HG03575 (cell line): ENCODE measurements at regions not wholly inside any gene's neighbourhood (a gene's known extent, or its start where the extent isn't known, plus 50 kb on each side); places are given as distances from the start of the nearest gene placed in this dataset.
"Not testable (repeated sequence)": the region's sequence is repeated elsewhere in the genome, so short reads cannot be mapped to it uniquely, and the experiment has no call there.

ENCODE experiments used
- ATAC-seq: cut with Tn5 transposase; IDR thresholded peaks from one replicate; pipeline ENCODE4 v1.9.1; 2021; ENCODE audit not compliant: unreplicated experiment, insufficient number of reproducible peaks, low FRiP score; ENCODE audit errors: extremely low read depth

GRCh38 chr2:22156661-22157060 is 1032.9 kb downstream of the TDRD15 start:
- ATAC-seq: not testable (repeated sequence)

DNA sequence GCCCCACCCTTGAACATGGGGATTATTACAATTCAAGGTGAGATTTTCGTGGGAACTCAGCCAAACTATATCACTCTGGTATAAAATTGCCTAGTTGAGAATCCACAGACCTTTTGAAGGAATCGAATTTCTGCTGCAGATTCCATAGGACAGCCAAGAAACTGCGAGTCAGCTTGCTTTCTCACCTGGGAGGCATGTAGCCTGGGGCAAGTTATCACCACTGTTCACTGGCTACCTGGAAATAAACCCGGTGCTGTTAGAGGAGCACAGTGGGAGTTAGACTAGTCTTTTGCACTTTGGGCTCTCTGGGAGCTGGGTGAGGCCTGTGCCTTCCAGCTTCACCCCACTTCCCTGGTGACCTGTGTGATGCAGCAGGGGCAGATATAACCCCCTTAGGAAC is 1043.5 kb downstream of the TDRD15 start:
- ATAC-seq: no peak

- ATAC-seq: no peak
Measured at GRCh38 chr2:22175003-22175402, 1051.2 kb downstream of the TDRD15 start.

DNA sequence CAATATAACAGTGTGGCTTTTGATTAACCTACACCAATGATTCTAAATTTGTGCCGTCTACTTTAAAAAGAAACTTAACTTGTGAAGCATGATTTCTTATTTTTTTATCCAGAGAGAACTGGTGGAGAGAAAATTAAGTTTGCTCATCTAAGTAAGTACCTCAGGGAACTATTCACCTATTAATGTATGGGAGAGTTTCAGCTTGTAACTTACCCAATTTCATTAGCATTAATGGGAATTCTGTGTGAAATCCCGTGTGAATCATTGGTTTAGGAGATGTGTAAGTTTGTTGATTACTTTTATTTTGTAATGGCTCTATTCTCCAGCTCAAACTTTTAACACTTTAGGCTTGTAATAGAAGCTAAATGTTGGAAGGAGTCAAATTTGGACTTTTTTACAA is 1061.5 kb downstream of the TDRD15 start:
- no peak for ATAC-seq

DNA sequence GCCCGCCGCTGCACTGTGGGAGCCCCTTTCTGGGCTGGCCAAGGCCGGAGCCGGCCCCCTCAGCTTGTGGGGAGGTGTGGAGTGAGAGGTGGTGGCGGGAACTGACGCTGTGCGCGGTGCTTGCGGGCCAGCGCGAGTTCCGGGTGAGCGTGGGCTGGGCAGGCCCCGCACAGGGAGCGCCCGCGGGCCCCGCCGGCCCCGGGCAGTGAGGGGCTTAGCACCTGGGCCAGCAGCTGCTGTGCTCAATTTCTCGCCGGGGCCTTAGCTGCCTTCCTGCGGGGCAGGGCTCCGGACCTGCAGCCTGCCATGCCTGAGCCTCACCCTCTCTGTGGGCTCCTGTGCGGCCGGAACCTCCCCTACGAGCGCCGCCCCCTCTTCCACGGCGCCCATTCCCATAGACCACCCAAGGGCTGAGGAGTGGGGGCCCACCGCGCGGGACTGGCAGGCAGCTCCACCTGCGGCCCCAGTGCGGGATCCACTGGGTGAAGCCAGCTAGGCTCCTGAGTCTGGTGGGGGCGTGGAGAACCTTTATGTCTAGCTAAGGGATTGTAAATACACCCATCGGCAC is 1062.6 kb downstream of the TDRD15 start:
- not testable (repeated sequence) for ATAC-seq

- ATAC-seq: no peak
Measured at GRCh38 chr2:22189893-22190480, 1066.2 kb downstream of the TDRD15 start.

DNA sequence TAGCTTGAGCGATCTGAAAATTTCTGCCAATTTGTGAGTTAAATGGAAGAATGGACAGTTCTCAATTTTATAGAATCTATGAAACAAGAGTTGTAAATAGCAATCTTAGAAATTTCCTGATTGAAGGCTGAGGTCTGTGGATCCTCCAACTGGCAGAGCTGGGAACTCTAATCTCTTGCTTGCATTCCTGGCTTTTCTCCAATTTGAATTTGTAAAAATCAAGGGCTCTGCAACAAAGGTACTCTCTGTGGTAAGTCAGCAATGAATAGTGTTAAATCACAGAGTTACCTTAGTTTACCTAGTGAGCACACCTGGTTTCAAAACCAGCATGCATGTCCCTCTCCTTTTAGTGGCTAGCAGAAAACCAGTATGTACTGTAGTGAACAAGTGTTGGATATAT is 1070.5 kb downstream of the TDRD15 start:
- ATAC-seq: no peak

GRCh38 chr2:22196806-22197205 is 1073.0 kb downstream of the TDRD15 start:
- no peak for ATAC-seq

DNA sequence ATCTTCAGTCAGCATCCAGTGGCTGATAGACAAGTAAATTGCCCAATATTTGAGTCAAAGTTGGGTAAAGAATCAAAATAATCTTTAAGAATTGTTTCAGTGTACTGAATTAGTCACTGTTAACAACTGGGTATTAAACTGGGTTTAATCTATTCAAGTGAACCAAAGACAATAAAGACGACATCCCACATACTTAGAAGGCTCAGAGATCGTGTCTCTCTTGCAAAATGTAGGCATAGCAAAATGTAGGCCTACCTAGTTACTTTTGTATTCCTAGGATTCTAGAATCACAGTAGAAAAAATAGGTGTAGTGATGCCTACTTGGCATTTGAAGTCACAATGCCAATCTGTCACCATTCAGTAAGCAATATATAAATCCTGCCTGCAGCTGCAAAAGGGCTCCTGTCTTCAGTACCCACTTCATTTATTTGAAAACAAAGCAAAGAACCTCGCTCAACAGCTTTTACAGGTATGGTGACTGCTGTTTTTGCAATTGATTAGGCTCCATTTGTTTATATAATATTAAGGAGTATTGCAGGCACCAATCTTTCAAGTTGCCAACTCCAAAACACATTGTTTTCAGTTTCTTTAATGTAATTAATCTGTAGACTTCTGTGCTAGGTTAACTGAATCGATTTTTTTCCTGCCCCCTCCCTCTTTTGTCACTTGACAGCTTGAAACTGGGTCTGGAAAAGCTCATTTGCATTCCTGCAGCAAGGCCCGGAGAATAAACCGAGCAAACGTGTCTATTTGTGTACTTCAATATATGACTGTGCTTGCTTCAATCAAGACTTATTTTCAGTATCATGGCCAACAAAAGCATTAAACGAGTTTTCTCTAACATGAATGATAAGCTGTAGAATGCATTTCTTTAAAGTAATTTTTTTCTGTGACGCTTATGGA is 1074.9 kb downstream of the TDRD15 start:
- ATAC-seq: no peak

DNA sequence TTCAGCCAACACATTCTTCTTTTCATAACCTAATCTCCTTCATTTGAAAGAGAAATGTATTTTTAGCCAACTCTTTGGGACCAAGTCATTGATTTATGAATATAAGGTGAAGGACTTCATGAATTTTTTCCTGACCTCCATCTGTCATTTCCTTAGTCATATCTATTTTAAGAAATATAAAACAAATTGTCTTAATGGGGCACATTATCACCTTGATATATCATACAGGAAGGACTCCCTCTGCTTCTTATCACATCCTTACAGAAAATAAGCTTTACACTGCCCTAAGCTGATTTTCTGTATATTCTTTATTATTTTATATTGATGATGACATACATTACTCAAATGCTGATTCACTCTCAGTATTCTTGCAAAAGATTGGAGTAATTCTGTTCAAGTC is 1076.2 kb downstream of the TDRD15 start:
- ATAC-seq: no peak

DNA sequence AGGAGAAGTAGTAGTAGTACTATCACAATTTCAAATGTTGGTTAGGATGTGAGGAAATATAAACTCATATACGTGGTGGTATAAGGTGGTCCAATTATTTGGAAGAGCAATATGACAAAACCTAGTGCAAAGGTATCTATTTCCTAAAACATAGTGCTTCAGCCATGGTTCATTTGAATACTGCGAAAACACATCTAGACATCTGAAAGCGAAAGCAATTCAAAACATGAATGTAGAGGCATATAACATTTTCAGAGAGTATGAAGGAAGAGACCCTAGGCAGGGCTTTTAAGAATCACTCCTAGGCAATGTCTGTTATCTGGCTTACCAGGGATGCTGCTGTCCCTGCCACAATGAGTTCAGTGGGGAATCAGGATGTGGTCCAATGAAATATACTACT is 1085.8 kb downstream of the TDRD15 start:
- ATAC-seq: no peak

- no peak for ATAC-seq
Measured at GRCh38 chr2:22213237-22213636, 1089.5 kb downstream of the TDRD15 start.

DNA sequence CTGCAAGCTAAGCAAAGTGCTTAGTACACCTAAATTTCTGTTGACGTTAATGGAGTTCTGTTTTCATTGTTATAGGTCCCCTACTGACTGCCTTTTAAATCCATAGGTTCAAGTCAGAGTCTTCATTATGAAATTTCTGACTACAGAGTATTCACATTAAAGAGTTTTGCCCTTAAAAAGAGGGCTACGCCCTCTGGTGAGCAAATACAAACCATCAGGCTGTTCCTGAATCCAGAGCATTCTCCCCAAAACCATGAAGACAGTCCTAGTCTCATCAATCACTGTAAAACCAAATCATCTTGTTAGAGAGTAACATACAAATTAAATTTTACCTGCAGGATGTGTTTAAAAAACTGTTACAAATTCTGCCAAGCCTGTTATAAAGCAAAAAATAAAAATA is 1091.7 kb downstream of the TDRD15 start:
- no peak for ATAC-seq

DNA sequence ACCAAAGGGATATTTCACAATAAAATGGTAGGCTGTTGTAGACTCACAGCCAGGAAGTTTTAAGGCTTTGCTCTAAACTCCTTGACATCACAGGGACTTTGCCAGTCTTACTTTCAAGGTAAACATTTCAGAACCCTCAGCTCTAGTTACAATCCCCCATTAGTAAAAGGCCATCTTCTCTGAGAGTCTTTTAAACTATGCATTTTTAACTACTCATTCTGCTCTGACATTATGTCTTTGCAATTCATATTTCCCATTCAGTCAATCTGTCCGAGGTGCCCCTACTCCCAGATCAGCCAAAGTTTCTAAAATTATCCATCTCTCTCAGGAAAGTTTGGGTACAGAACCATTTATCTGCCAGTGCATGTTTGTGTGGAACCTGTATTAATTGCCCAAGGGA is 1094.1 kb downstream of the TDRD15 start:
- no peak for ATAC-seq

DNA sequence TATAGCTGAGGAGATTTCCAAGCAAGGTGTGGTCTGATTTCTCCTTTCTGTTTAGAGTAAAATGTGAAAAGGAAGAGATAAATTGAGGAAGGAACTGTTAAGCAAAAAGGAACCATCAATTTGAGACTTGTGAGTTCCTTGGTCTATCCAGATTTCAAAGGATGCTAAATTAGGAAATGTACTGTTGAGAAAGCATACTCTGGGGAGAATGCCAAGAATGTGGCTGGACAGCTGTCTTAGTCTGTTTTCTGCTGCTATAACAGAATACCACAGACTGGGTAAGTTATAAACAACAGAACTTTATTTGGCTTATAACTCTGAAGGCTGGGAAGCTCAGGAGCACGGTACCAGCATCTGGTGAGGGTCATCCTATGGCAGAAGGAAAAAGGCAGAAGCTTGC is 1097.2 kb downstream of the TDRD15 start:
- no peak for ATAC-seq

DNA sequence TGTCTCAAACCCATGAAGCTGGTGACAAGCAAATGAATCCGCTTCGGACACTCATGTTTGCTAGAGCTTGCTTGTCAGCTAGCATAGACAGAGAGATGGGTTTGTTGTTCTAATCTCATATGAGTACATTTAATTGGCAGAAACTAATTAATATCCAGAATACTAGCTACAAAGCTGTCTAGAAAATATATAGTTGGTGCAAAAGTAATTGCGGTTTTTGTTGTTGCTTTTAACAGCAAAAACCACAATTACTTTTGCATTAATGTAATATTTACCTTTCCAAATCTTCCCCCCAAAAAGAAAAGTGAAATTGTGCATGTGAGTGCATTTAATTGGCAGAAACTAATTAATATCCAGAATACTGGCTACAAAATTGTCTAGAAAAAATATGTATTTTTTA is 1115.2 kb downstream of the TDRD15 start:
- ATAC-seq: no peak

DNA sequence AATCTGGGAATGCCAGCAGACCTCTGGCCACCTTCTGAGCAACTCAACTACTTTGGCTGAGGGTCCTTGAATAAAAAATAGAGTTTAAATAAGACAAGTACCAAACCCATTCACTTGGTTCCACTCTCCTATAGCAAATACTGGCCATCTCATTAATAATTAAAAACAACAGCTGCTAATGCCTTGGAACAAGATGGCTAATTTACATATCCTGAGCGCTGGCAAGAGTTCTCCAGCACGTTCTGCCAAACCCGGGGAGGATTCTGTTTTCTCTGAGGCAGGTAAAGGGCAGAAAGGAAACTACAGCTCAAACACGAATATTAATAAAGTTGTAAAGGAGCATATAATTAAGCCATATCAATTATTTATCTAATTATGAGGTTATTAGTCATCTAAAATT is 1123.7 kb downstream of the TDRD15 start:
- no peak for ATAC-seq

DNA sequence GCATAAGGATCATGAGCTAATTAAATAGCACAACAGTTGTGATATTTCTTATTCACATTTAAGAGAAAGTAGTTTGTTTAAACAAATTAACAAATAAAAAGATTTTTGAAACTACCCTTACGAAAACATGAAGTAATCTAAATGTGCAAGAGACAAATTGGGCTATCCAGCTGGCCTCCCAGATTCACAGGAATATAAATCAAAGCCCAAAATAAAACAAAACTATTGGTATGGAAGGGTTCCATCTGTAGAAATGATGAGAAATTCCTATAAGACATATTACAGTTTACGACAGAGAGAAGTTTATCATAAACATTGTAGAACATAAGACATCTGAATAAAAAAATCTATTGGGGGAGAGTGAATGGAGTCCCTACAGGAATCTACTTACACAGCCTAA is 1125.1 kb downstream of the TDRD15 start:
- no peak for ATAC-seq

GRCh38 chr2:22253171-22253570 is 1129.4 kb downstream of the TDRD15 start:
- ATAC-seq: no peak

DNA sequence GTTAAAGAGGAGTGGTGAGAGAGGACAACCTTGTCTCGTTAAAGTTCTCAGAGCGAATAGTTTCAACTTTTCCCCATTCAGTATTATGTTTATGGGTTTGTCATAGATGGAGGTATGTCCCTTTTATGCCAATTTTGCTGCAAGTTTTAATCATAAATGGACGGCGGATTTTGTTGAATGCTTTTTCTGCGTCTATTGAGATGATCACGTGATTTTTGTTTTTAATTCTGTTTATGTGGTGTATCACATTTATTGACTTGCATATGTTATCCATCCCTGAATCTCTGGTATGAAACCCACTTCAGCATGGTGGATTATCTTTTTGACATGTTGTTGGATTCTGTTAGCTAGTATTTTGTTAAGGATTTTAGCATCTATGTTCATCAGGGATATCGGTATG is 1123.8 kb upstream of the KLHL29 start:
- ATAC-seq: no peak
